MG63 (cell line): ENCODE measurements at regions not wholly inside any gene's neighbourhood (a gene's known extent, or its start where the extent isn't known, plus 50 kb on each side); places are given as distances from the start of the nearest gene placed in this dataset.

Experiments used
- DNase-seq: peaks from one replicate; pipeline ENCODE4 v3.0.0-alpha.2; 2020
- H3K27me3 ChIP-seq: fragments of 250-450 bp; sonication (Bioruptor Pico); 2 replicates; pipeline ENCODE4 v1.5.1; 2020; ENCODE audit warnings: mild to moderate bottlenecking, moderate library complexity
- H3K36me3 ChIP-seq: fragments of 250-450 bp; sonication (Bioruptor Pico); 2 replicates; pipeline ENCODE4 v1.5.1; 2020; ENCODE audit warnings: mild to moderate bottlenecking, moderate library complexity
- H3K4me3 ChIP-seq: fragments of 250-450 bp; sonication (Bioruptor Pico); 2 replicates; pipeline ENCODE4 v1.5.1; 2020; ENCODE audit warnings: mild to moderate bottlenecking, moderate library complexity
- H3K9me3 ChIP-seq: fragments of 250-450 bp; sonication (Bioruptor Pico); 2 replicates; pipeline ENCODE4 v1.5.1; 2020; ENCODE audit warnings: mild to moderate bottlenecking, moderate library complexity

DNA sequence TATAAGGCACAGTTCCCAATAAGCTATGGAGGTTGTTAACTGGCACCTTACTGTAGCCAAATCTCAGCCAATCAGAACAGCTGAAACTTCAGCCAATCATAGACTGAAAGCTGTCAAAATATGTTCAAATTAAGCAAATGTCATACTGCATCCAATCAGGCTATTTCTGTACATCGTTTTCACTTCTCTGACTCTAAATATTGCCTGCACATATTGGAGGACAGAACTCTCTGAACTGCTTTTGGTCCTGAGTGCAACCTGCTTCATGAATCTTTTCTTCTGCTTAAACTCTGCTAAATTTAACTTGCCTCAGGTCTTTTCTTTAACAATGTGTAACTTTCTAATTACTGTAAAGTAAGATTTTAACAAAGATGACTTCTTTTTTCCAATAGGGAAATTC lies 1198.9 kb upstream of the PCDH7 start:
- Histone ChIP-seq H3K4me3 (no peak overlapping the region), H3K9me3 (no peaks in the 10 kb centered on the region), H3K36me3 (no peaks in the 10 kb centered on the region), H3K27me3 (no peaks in the 10 kb centered on the region)
- DNase-seq: no peak

DNA sequence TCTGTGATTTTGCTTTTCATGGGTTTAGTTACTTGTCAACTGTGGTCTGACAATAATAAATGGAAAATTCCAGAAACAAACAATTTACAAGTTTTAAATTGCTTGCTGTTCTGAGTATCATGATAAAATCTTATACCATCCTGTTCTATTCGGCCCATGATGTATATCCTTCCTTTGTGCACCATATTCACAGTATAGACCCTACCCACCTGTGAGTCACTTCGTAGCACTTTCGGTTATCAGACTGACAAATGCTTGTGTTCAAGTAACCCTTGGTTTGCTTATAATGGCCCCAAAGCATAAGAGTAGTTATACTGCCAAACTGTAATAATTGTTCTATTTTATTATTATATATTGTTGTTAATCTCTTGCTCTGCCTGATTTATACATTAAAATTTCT lies 1183.4 kb upstream of the PCDH7 start:
- DNase-seq: no peak
- H3K27me3 ChIP-seq: no peaks in the 10 kb centered on the region
- H3K9me3 ChIP-seq: no peaks in the 10 kb centered on the region
- no peaks in the 10 kb centered on the region for H3K36me3 ChIP-seq
- no peak overlapping the region for H3K4me3 ChIP-seq

DNA sequence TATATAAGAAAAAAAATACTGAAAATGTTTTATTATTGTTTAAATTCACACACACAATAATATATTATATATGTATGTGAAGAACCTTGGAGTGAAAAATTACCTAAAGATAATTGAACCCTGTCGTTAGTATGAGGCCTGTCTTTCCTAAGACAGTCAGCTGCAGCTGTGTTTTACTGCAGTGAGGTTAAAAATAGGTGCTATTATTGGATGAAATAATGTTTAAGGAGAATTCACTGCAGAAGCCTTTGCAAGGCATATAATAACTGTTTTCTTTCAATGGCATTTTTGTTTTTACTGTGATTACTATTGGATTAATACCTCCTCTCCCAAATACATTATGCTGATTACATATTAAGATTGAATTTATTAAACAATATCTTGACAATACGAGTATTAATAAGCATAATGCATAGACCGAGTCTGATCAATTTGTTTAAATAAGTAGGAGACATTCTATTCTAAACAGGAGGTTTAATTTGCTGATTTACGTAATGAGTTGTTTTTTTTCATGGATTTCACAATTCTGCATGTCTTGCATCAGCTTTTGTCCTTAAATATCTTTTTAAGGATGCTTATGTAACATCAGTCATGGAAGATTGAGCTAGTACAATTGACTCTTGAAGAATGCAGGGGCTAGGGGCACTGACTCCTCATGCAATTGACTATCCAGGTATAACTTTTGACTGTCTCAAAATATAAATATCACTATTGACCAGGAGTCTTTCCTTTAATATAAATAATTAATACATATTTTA lies 1181.1 kb upstream of the PCDH7 start:
- Histone ChIP-seq H3K9me3 (no peaks in the 10 kb centered on the region), H3K36me3 (no peaks in the 10 kb centered on the region), H3K27me3 (no peaks in the 10 kb centered on the region), H3K4me3 (no peak overlapping the region)
- DNase-seq: no peak

DNA sequence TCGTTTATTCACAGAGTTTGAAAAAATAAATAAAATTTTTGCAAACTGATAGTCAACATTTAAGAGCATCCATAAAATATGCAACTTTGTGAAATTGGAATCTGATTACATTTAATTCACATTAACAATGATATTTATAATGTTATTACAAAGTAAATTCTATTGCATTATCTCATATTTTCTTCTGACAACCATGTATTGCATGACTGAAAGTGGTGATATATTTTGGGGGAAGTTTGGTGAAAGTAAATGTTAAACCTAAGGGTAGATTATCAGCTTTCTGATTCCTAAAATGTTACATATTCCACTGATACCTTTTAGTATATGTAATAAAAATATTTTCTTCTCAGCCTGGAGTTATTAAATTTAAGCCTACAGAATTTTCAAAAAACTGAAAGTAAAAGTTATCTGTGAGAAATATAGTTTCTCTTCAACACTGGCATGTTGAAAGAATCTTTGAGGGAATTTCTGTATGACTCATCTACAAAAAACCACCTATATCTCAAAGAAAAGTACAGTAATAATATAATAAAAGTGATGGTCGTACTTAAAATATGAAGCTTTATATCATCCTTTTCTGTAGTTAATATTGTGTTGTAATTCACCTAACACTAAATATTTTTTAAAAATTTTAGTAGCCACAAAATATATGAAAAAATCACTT lies 1179.6 kb upstream of the PCDH7 start:
- no peak overlapping the region for H3K4me3 ChIP-seq
- H3K36me3 ChIP-seq: no peaks in the 10 kb centered on the region
- DNase-seq: no peak
- H3K9me3 ChIP-seq: no peaks in the 10 kb centered on the region
- no peaks in the 10 kb centered on the region for H3K27me3 ChIP-seq

DNA sequence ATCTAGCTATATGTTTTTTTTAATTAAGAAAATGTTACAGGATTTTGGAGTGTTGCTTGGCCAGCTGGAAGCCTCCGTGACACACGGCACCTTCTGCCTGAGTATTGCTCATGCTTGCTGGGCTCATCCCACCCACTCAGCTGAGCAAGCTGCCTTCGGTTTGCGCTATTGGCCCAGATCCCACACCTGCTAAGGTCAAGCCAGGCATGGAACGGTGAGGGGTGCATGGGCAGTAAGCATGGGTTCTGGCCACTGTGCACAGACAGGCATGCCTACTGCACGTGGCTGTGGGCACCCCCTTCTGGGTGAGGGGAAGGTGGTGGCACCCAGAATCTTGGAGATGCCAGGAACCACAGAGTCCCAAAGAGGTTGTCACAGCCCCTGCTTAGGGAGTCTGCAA lies 1178.4 kb upstream of the PCDH7 start:
- Histone ChIP-seq H3K36me3 (no peaks in the 10 kb centered on the region), H3K9me3 (no peaks in the 10 kb centered on the region), H3K27me3 (no peaks in the 10 kb centered on the region), H3K4me3 (no peak overlapping the region)
- DNase-seq: no peak

DNA sequence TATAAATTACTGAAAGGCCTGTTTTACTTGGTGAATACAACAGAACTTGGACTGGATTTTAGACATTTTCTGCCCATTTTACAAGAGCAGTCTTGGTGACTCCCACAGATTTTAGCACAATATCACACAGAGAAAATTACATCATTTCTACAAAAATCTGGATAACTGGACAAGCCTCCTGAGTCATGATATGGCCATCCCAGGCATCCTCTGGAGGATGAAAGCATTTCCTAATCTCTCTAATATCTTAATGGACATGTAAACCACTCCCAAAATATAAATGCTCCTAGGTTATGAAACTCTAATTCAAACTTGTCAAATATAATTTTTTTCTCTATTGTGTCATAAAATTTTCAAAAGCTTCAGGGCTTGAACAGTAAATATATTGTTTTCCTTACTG lies 1170.8 kb upstream of the PCDH7 start:
- H3K27me3 ChIP-seq: no peaks in the 10 kb centered on the region
- no peaks in the 10 kb centered on the region for H3K36me3 ChIP-seq
- no peak for DNase-seq
- H3K4me3 ChIP-seq: no peak overlapping the region
- H3K9me3 ChIP-seq: no peaks in the 10 kb centered on the region

DNA sequence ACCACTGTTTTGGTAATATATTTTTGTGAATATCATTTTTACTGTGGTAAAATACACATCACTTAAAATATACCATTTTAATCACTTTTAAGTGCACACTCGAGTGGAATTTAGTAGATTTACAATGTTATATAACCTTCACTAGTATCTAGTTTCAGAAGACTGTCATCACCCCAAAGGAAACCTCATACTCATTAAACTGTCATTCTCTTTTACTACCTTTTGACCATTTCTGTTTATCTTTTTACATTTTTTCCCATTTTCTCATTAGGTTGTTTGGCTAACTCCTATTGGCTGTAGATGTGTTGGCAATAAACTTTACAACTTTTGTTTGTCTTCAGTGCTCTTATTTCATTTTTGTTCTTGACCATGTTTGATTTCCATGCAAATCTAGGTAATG lies 1168.3 kb upstream of the PCDH7 start:
- H3K27me3 ChIP-seq: no peaks in the 10 kb centered on the region
- DNase-seq: no peak
- H3K4me3 ChIP-seq: no peak overlapping the region
- H3K36me3 ChIP-seq: no peaks in the 10 kb centered on the region
- H3K9me3 ChIP-seq: no peaks in the 10 kb centered on the region

DNA sequence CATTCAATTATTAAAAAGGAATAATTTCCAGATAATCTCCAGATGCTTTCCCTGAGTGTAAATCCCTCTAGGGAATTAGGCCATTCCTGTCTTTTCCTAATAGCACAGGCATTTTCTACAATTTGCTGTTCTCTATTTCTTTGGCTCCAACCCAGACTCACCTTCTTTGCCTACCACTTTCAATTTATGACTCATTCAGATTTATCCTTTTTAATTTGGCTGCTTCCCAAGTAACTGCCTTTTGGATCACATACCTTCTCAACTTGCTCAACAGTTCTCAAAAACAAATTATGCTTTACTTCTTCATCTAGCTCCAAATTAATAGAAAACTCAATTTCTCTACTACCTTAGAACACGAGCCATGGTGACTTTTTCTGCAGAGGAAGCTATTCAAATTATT lies 1166.3 kb upstream of the PCDH7 start:
- H3K4me3 ChIP-seq: no peak overlapping the region
- H3K36me3 ChIP-seq: no peaks in the 10 kb centered on the region
- DNase-seq: no peak
- no peaks in the 10 kb centered on the region for H3K9me3 ChIP-seq
- no peaks in the 10 kb centered on the region for H3K27me3 ChIP-seq

DNA sequence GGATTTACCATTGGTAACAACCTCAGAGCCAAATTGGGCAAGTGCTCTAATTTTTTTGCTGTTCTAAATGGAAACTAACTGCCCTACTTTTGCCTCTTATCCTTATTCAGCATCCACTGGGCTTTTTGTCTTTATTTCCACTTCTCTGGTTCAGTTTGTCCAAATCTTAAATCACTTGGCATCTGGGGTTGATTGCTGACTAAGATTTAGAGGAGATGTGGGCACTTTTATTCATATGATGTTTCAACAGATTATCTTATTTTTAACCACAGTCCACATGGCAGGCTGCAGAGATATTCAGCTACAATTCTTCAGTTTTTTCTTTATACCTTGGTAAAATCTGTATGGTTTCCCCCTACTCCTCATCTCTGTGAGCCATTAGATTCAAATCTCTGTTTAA lies 1161.4 kb upstream of the PCDH7 start:
- Histone ChIP-seq H3K36me3 (no peaks in the 10 kb centered on the region), H3K9me3 (no peaks in the 10 kb centered on the region), H3K27me3 (no peaks in the 10 kb centered on the region), H3K4me3 (no peak overlapping the region)
- DNase-seq: no peak

DNA sequence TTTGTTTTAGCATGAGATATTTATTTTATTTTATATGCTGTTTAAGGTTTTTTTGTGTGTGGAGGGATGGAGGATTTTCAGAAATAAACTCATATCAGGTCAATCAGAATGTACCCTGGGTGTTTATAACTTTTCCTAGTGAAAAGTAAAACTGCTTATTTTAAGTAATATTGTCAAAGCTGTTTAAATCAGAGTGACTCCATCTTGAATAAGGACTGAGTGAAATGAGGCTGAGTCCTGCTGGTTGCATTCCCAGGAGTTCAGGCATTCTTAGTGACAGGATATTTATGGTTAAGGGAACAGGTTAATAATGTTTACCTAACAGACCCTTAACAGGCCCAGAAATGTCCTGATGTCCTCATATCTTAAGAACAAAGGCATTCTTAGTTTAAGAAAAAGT lies 1160.9 kb upstream of the PCDH7 start:
- Histone ChIP-seq H3K4me3 (no peak overlapping the region), H3K36me3 (no peaks in the 10 kb centered on the region), H3K27me3 (no peaks in the 10 kb centered on the region), H3K9me3 (no peaks in the 10 kb centered on the region)
- no peak for DNase-seq

DNA sequence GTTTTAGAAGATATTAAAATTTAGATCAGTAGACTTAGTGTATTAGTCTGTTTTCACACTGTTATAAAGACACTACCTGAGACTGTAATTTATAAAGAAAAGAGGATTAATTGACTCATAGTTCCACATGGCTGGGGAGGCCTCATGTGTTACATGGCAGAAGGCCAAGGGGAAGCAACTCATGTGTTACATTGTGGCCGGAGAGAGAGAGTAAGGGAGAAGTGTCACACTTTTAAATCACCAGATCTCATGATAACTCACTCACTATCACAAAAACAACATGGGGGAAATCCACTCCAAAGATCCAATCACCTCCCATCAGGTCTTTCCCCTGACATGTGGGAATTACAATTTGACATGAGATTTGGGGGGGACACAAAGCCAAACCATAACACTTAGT lies 1159.7 kb upstream of the PCDH7 start:
- no peaks in the 10 kb centered on the region for H3K27me3 ChIP-seq
- no peak for DNase-seq
- H3K9me3 ChIP-seq: no peaks in the 10 kb centered on the region
- H3K36me3 ChIP-seq: no peaks in the 10 kb centered on the region
- no peak overlapping the region for H3K4me3 ChIP-seq

DNA sequence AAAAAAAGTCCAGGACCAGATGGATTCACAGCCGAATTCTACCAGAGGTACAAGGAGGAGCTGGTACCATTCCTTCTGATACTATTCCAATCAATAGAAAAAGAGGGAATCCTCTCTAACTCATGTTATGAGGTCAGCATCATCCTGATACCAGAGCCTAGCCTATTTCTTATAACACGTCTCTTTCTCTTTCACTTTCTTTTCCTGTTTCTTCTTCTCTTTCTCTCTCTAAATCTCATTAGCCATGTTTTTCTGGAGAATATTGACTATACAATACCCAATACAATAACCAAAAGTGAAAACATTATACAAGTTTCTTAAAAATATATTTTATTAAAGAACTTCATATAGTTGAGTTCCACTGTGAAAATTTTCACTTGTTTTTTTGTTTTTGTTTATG lies 1154.9 kb upstream of the PCDH7 start:
- H3K36me3 ChIP-seq: no peaks in the 10 kb centered on the region

DNA sequence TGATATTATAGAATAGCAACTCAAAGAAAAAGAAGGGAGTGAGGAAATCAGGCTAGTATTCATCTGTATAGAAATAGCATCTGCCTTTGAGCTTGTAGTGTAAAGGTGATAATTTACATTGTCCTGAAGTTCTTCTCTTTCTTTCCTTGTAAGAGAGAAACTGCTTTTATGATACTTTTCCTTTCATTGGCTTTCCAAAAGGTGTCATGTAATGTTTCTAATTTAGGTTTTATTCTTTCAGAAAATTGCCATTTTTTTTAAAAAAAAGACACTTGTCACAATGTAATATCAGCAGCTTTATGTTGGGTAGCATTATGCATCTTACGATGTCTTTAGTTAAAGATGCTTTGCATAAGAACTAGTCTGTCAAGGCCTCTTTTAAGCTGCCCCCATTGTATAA lies 1153.8 kb upstream of the PCDH7 start:
- no peaks in the 10 kb centered on the region for H3K36me3 ChIP-seq
- no peaks in the 10 kb centered on the region for H3K9me3 ChIP-seq
- DNase-seq: no peak
- H3K27me3 ChIP-seq: no peaks in the 10 kb centered on the region
- no peak overlapping the region for H3K4me3 ChIP-seq

More for the DNA sequence above, 1154.9 kb upstream of the PCDH7 start:
- Histone ChIP-seq H3K4me3 (no peak overlapping the region), H3K27me3 (no peaks in the 10 kb centered on the region), H3K9me3 (no peaks in the 10 kb centered on the region)
- no peak for DNase-seq

DNA sequence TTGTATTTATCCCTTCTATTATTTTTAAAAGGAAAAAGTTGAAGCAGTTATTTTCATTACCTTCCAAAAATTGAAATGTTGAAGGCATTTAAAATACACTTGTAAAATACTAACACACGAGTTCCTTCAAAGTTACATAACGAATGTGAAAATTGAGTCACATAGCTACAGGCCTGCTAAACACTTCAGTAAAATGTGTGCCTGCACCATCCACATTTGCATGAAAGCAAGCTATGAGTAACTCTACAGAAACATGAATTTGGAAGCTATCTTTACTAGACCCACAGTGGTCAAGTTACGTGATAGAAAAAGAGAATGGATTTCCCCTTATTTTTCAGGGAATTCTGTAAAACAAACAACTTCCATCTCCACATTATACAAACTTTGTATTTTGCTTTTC lies 1148.8 kb upstream of the PCDH7 start:
- H3K4me3 ChIP-seq: no peak overlapping the region
- no peaks in the 10 kb centered on the region for H3K27me3 ChIP-seq
- no peak for DNase-seq
- H3K9me3 ChIP-seq: no peaks in the 10 kb centered on the region
- H3K36me3 ChIP-seq: no peaks in the 10 kb centered on the region

DNA sequence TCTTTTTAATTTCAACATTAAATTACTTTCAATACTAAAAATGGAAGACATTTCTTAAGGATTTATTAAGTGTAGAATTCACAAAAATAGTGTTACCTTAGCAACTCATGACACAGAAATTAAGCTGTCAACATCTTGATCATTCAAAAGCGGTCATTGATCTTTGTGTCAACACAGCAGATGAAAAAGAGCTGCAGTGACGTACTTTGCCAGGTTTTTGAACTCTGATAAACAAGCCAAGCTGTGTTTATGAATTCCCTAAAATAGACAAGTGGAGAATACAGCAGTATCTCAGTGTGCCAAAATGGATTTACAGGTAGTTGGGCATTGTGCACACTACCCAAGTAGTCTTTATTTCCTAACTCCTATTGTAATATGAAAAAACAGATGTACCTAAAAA lies 1141.8 kb upstream of the PCDH7 start:
- no peaks in the 10 kb centered on the region for H3K9me3 ChIP-seq
- no peaks in the 10 kb centered on the region for H3K27me3 ChIP-seq
- no peak overlapping the region for H3K4me3 ChIP-seq
- no peaks in the 10 kb centered on the region for H3K36me3 ChIP-seq
- DNase-seq: no peak

DNA sequence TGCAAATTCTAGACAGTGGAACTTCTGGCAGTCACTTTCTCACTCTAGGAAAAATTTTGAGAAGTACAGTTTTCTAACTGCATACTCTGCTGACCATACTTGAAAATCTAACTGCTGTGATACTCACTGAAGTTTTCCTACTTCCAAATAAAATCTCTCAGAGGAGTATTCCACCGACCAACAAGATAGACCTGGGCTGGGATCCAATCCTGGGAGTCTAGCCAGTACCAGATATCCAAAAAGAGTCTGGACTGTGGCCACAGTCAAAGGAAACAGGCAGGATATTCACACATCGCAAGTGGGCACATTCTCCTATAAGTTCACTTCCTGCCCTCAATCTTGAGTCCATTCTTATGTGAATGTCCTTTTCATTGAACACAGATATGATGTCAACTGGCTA lies 1138.7 kb upstream of the PCDH7 start:
- DNase-seq: peak; percentile 64
- Histone ChIP-seq H3K4me3 (no peak overlapping the region), H3K9me3 (no peaks in the 10 kb centered on the region), H3K36me3 (no peaks in the 10 kb centered on the region), H3K27me3 (no peaks in the 10 kb centered on the region)

DNA sequence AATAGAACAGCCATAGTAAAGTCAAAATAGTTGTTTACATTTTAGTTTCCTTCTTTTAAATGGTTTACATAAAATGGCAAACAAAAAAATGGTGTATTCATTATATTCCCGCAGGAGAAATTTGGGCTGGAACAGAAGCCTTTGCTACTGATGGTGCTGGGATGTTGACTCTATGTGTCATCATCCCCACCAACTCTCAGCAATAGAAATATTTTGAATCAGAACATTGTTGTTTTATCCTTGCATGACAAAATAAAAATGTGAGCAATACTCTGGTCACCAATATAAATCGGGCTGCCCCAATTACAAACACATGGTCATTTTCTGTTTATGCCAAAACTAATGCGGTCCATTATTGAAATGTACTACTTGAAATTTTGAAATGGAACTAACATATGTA lies 1131.6 kb upstream of the PCDH7 start:
- peak; percentile 0 for DNase-seq
- Histone ChIP-seq H3K4me3 (no peak overlapping the region), H3K36me3 (no peaks in the 10 kb centered on the region), H3K9me3 (no peaks in the 10 kb centered on the region), H3K27me3 (no peaks in the 10 kb centered on the region)

DNA sequence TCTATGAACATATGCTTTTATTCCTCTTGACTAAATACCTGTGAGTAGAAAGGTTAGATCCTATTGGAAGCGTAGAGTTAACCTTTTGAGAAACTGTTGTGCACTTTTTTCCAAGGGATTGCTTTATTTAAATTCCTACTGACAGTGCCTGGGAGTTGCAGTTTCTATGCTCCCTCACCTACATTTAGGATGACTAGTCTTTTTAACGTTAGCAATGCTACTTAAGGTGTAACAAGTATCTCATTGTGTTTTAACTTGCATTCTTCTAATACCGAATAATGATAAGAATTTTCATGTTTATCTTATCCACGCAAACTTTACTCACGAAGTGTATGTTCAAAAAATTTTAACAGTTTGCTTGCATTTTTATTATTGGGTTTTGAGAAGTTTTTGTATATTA lies 1123.9 kb upstream of the PCDH7 start:
- Histone ChIP-seq H3K9me3 (no peaks in the 10 kb centered on the region), H3K27me3 (no peaks in the 10 kb centered on the region), H3K36me3 (no peaks in the 10 kb centered on the region), H3K4me3 (no peak overlapping the region)
- no peak for DNase-seq
